WTC11 (cell line): ENCODE measurements at regions not wholly inside any gene's neighbourhood (a gene's known extent, or its start where the extent isn't known, plus 50 kb on each side); places are given as distances from the start of the nearest gene placed in this dataset.

Source experiments
- ATAC-seq: fragments of 200-7000 bp; cut with Tn5 transposase; 2 replicates; pipeline ENCODE4 v1.10.0; 2021; ENCODE audit warnings: mild to moderate bottlenecking, moderate library complexity
- CTCF ChIA-PET: fragments of 300-600 bp; sonication (Branson Sonifier 250); formaldehyde crosslinking; loops from one replicate; lab custom pipeline; 2021; ENCODE audit warnings: antibody characterized with exemption; lab: Charles Lee
- POLR2A ChIA-PET: fragments of 350-600 bp; sonication (Branson Sonifier 250); formaldehyde crosslinking; loops from one replicate; lab custom pipeline; 2021; ENCODE audit warnings: antibody characterized with exemption; lab: Charles Lee
- DNase-seq: peaks from one replicate; pipeline ENCODE4 v3.0.0; 2021; ENCODE audit warnings: low spot score
- H3K27ac Mint-ChIP-seq: 2 replicates; pipeline ENCODE4 v1.8.0; 2021; ENCODE audit warnings: mixed read lengths
- H3K27me3 Mint-ChIP-seq: 2 replicates; pipeline ENCODE4 v1.8.0; 2021; ENCODE audit warnings: low read depth, mild to moderate bottlenecking, moderate library complexity, mixed read lengths
- H3K36me3 Mint-ChIP-seq: 2 replicates; pipeline ENCODE4 v1.8.0; 2021; ENCODE audit warnings: mixed read lengths
- H3K4me1 Mint-ChIP-seq: 2 replicates; pipeline ENCODE4 v1.8.0; 2022; ENCODE audit warnings: mixed read lengths
- H3K4me3 Mint-ChIP-seq: 2 replicates; pipeline ENCODE4 v1.8.0; 2021; ENCODE audit warnings: mild to moderate bottlenecking, moderate library complexity, mixed read lengths
- H3K9me3 Mint-ChIP-seq: 2 replicates; pipeline ENCODE4 v1.8.0; 2021; ENCODE audit warnings: mixed read lengths
- AFF4 ChIP-seq: sonication (generic); formaldehyde crosslinking; IDR thresholded peaks from 2 replicates; pipeline ENCODE4 v1.8.1; 2023; ENCODE audit warnings: mild to moderate bottlenecking, missing genetic modification reagents, borderline replicate concordance
- ATF6 ChIP-seq: sonication (generic); formaldehyde crosslinking; IDR thresholded peaks from 2 replicates; pipeline ENCODE4 v1.8.1; 2023; ENCODE audit warnings: mild to moderate bottlenecking, missing genetic modification reagents
- ESRRA ChIP-seq: sonication (generic); formaldehyde crosslinking; IDR thresholded peaks from 2 replicates; pipeline ENCODE4 v1.8.1; 2022; ENCODE audit warnings: mild to moderate bottlenecking, missing genetic modification reagents, borderline replicate concordance
- FOXJ3 ChIP-seq: sonication (generic); formaldehyde crosslinking; IDR thresholded peaks from 2 replicates; pipeline ENCODE4 v1.9.0; 2021; ENCODE audit warnings: missing genetic modification reagents, mild to moderate bottlenecking, borderline replicate concordance
- FOXK1 ChIP-seq: sonication (generic); formaldehyde crosslinking; IDR thresholded peaks from 2 replicates; pipeline ENCODE4 v1.8.0; 2022; ENCODE audit warnings: mild to moderate bottlenecking, moderate library complexity, missing genetic modification reagents
- FOXP4 ChIP-seq: sonication (generic); formaldehyde crosslinking; IDR thresholded peaks from 2 replicates; pipeline ENCODE4 v1.8.0; 2022; ENCODE audit warnings: mild to moderate bottlenecking, missing genetic modification reagents
- GABPB1 ChIP-seq: sonication (generic); formaldehyde crosslinking; IDR thresholded peaks from 2 replicates; pipeline ENCODE4 v1.8.1; 2023; ENCODE audit warnings: mild to moderate bottlenecking, missing genetic modification reagents
- GRHL2 ChIP-seq: fragments of 250-450 bp; sonication (Bioruptor Pico); IDR thresholded peaks from 2 replicates; pipeline ENCODE4 v1.8.0; 2022; ENCODE audit warnings: mild to moderate bottlenecking, moderate library complexity; ENCODE audit not compliant: insufficient replicate concordance, severe bottlenecking
- MLX ChIP-seq: sonication (generic); formaldehyde crosslinking; IDR thresholded peaks from 2 replicates; pipeline ENCODE4 v1.8.1; 2023; ENCODE audit warnings: mild to moderate bottlenecking, missing genetic modification reagents, moderate library complexity
- NFE2L1 ChIP-seq: sonication (generic); formaldehyde crosslinking; IDR thresholded peaks from 2 replicates; pipeline ENCODE4 v1.8.1; 2023; ENCODE audit warnings: missing genetic modification reagents
- TCF7 ChIP-seq: sonication (generic); formaldehyde crosslinking; IDR thresholded peaks from 2 replicates; pipeline ENCODE4 v1.8.0; 2022; ENCODE audit warnings: mild to moderate bottlenecking, low read depth, missing genetic modification reagents, moderate library complexity
- TEAD4 ChIP-seq: sonication (generic); formaldehyde crosslinking; IDR thresholded peaks from 2 replicates; pipeline ENCODE4 v1.8.0; 2022; ENCODE audit warnings: mild to moderate bottlenecking, missing genetic modification reagents
- ZNF396 ChIP-seq: fragments of 250-450 bp; sonication (Bioruptor Pico); IDR thresholded peaks from 2 replicates; pipeline ENCODE4 v1.8.0; 2021; ENCODE audit warnings: mild to moderate bottlenecking, moderate library complexity, borderline replicate concordance

- H3K4me3 Mint-ChIP-seq: no peak overlapping the region
- CTCF ChIA-PET: interaction anchor here (0.6 to 1.9 kb wide), 9 partner anchors 10 to 272 kb away, joined by 3 to 6 read pairs (median 3); no protein-coding TSS in a partner anchor
- peaks cover 12% of the 10 kb centered on the region for H3K4me1 Mint-ChIP-seq
- H3K27ac Mint-ChIP-seq: no peak overlapping the region
- DNase-seq: no peak
- H3K36me3 Mint-ChIP-seq: no peaks in the 10 kb centered on the region
- no peaks in the 10 kb centered on the region for H3K27me3 Mint-ChIP-seq
- TF ChIP-seq ESRRA (CRISPR knock-in tag): no peak
- no peak for TF ChIP-seq GRHL2 (CRISPR knock-in tag)
- TF ChIP-seq NFE2L1 (CRISPR knock-in tag): no peak
- TF ChIP-seq, all 79 proteins: peak for 0
- POLR2A ChIA-PET: interaction anchor here (0.5 to 0.6 kb wide), 2 partner anchors 117 to 192 kb away, joined by 4 to 5 read pairs; no protein-coding TSS in a partner anchor
- H3K9me3 Mint-ChIP-seq: peaks cover 4% of the 10 kb centered on the region
- no peak for ATAC-seq
Observed at GRCh38 chr6:47096211-47096895, 54.2 kb upstream of the ADGRF1 start.

GRCh38 chr6:47094241-47094925 lies 52.3 kb upstream of the ADGRF1 start:
- Mint-ChIP-seq H3K27me3 (no peaks in the 10 kb centered on the region), H3K4me1 (peaks cover 16% of the 10 kb centered on the region), H3K9me3 (no peaks in the 10 kb centered on the region), H3K36me3 (no peaks in the 10 kb centered on the region), H3K27ac (no peak overlapping the region), H3K4me3 (no peak overlapping the region)
- CTCF ChIA-PET: no interaction called here
- TF ChIP-seq GABPB1 (CRISPR knock-in tag) (peak; percentile 44; the same call in 1 of the 2 replicates), FOXJ3 (no peak)
- POLR2A ChIA-PET: no interaction called here
- peak; percentile 19 for DNase-seq
- peak; percentile 78 for ATAC-seq

GRCh38 chr6:47093169-47093568 lies 51.0 kb upstream of the ADGRF1 start:
- Mint-ChIP-seq H3K9me3 (no peaks in the 10 kb centered on the region), H3K27ac (no peak overlapping the region), H3K4me3 (no peak overlapping the region), H3K36me3 (no peaks in the 10 kb centered on the region), H3K4me1 (peaks cover 16% of the 10 kb centered on the region), H3K27me3 (no peaks in the 10 kb centered on the region)
- no peak for ATAC-seq
- CTCF ChIA-PET: no interaction called here
- TF ChIP-seq ZNF396 (CRISPR knock-in tag): no peak
- TF ChIP-seq, all 79 proteins: peak for 0
- no peak for DNase-seq
- POLR2A ChIA-PET: no interaction called here

- no peaks in the 10 kb centered on the region for H3K36me3 Mint-ChIP-seq
- DNase-seq (no peak), ATAC-seq (no peak)
- H3K4me3 Mint-ChIP-seq: no peak overlapping the region
- H3K9me3 Mint-ChIP-seq: no peaks in the 10 kb centered on the region
- TF ChIP-seq FOXP4 (CRISPR knock-in tag): no peak
- no peak for TF ChIP-seq FOXK1 (CRISPR knock-in tag)
- TF ChIP-seq MLX (CRISPR knock-in tag): no peak
- TF ChIP-seq TEAD4 (CRISPR knock-in tag): no peak
- no peak for TF ChIP-seq ATF6 (CRISPR knock-in tag)
- no peak for TF ChIP-seq TCF7 (CRISPR knock-in tag)
- TF ChIP-seq AFF4 (CRISPR knock-in tag): no peak
- peaks cover 14% of the 10 kb centered on the region for H3K4me1 Mint-ChIP-seq
- POLR2A ChIA-PET: no interaction called here
- no peaks in the 10 kb centered on the region for H3K27me3 Mint-ChIP-seq
- H3K27ac Mint-ChIP-seq: no peak overlapping the region
- CTCF ChIA-PET: interaction anchor here (0.7 kb wide), 1 partner anchor 13 kb away, joined by 3 read pairs; no protein-coding TSS in a partner anchor
Observed at GRCh38 chr6:47091886-47092668, 49.9 kb upstream of the ADGRF1 start.
